NAMALWA (cell line): ENCODE measurements at regions not wholly inside any gene's neighbourhood (a gene's known extent, or its start where the extent isn't known, plus 50 kb on each side); places are given as distances from the start of the nearest gene placed in this dataset.
"Not testable (repeated sequence)": the region's sequence is repeated elsewhere in the genome, so short reads cannot be mapped to it uniquely, and the experiment has no call there.

Experiments
- DNase-seq: peaks from one replicate; pipeline ENCODE4 v3.0.0-alpha.2; 2015; ENCODE audit warnings: low spot score

DNA sequence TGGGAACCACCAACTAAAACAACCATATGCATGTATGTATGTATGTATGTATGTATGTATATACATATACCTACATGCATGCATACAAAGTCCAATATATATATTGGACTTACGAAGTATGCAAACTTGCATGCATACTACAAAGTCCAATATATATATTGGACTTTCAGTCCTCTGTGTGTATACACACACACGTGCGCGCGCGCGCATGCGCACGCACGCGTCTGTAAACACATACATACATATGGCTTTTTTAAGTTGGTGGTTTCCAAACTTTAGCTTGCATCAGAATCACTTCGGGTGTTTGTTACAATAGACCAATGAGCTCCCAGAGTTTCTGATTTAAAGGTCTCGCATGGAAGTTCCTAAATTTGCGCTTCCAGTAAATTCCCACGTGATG, 197.5 kb upstream of the C1orf87 start:
- no peak for DNase-seq

DNA sequence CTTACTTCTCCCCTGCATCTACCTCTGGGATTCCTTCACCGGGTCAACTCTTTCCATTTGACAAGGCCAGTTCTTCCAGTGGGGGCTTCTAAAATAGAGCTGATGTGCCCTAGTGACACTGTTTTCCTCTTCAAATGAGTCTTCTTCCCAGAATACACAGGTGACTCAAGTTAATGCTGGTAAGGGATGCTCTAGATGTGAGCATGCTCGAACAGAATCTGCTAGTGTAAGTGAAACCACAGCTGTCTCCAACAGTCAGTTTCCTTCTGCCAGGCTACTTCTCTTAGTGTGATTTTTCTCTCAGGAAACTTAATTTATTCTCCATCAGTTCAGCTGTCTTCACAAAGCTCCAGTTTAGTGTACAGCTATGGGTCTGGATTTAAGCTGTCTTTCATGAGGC, 194.9 kb upstream of the C1orf87 start:
- no peak for DNase-seq

DNA sequence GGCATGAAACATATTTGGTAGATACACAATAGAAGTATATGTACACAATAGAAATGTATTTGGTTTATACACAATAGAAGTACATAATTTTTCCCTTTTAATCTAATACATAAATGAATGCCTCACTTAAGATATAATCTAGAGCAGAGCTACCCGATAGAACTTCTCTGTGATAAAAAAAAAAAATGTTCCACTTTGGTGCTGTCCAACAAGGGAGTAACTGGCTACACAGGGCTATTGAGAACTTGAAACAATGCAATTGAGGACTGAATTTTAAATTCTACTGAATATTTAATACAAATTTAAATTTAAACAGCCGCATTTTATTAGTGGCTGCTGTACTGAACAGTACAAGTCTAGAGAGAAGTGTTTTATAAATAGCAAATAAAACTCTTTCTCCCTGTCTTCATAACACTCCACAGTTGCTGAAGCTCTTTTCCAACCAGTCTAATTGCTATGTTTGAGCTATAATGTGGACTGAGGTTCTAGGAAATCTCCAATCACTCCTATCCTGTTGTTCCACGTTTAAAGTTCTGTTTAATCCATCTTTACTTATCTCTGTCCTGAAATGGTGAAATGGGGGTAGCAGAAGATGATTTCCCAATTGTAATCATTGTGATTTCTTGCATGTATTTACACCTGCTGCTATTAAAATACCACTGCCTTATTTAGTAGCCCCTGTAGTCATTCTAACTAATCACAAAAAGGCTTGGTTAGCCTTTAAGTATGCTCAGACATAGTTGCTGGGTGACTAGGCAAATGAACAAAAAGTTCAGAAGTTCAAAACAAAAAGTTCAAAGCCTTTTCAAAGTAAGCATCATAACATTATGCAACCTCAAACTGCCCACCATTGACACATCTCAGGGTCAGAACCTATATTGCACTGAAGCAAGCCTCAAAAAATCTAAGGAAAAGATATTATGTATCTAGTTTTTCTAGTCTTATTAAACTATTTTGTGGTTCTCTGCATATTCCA, 192.3 kb upstream of the C1orf87 start:
- DNase-seq: no peak

DNA sequence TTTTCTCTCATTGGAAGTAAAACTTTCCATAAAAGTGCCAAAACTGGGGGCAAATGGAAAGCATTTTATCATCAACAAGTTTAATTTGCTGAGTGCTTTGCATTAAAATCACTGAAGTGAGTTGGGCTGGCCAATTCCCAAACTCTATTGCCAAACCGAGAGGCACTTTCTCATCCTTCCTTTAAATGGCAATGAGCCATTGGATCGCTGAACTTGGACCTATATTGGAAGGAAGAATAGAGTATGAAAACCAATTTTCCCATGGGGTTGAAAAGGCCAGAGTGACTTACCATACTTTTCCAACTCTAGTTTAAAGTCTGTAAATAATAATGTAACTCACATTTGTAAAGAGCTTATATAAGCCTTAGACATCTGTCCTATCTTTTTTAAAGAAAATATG, 189.1 kb upstream of the C1orf87 start:
- no peak for DNase-seq

DNA sequence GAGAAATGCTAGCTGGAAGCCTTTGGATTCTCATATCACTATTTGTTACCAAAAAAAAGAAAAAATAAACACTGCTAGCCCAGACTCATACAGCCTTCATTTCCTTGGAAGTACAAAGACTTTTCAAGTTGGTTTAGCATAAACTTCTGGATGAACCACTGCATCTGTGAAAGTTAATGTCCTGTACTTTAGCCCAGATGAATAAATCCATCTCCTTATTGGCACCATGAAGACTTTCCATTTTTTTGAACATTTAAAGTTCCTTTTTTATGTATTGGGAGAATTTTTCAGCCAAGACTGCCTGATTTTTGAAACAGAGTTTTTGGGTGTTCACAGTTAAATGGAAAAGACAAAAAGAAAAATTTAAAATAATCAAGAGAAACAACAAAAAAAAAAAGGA, 184.0 kb upstream of the C1orf87 start:
- DNase-seq: no peak

DNA sequence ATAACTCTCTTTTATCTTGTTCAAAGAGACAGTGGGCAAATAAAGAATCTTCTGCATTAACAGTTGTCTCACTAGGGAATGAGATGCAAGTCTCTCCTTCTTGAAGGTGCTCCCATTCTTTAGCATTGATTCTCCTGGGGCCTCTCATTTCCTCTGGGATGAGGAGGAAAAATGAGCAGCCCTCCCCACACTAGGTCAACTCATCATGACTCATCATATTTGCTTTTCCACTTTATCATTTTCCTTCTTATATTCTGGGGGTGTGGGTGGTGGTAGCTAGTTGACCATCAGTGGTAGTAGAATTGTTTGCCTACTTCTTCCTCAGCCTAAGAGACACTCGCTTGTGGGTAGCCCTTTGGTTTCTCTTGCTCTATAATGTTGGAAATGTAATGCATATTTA, 182.0 kb upstream of the C1orf87 start:
- no peak for DNase-seq

DNA sequence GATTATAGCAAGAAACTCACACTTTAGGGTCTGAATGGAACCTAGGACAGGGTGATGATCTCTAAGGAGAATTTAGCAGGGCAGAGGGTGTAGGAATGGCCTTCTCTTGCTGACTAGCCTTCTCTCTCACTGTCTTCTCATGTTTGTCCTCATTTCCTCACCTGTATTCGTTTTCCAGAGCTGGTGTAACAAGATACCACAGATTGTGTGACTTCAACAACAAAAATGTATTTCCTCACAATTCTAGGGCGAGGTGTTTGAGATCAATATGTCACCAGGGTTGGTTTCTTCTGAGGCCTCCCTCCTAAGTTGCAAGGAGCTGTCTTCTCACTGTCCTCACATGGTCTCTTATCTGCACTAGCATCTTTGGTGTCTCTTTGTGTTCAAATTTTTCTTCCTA, 177.9 kb upstream of the C1orf87 start:
- DNase-seq: no peak

DNA sequence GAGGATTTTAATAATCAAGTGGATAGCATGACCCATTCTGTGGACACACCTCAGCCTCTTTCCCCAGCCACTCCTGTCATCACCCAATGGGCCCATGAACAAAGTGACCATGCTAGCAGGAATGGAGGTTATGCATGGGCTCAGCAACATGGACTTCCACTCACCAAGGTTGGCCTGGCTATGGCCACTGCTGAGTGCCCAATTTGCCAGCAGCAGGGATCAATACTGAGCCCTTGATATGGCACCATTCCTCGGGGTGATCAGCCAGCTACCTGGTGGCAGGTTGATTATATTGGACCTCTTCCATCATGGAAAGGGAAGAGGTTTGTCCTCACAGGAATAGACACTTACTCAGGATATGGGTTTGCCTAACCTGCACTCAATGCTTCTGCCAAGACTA, 173.9 kb upstream of the C1orf87 start:
- not testable (repeated sequence) for DNase-seq

DNA sequence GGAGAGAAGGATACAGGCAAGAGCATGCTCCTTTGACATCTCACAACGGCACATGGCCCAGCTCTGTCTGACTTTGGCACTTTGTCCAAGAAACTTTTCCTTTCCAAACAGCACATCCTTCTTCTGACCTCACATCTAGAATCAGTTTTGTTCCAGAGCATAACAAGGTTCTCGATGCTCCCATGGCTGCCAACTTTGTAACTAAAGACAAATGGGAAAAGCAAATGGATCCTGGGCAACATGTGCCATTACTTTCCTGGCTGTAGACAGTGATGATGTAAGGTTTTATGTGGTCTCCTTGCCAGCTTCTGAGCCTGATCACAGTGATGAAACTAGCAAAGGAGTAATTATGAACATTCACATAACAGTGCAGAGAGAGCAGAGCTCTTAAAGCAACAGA, 171.8 kb upstream of the C1orf87 start:
- DNase-seq: no peak

DNA sequence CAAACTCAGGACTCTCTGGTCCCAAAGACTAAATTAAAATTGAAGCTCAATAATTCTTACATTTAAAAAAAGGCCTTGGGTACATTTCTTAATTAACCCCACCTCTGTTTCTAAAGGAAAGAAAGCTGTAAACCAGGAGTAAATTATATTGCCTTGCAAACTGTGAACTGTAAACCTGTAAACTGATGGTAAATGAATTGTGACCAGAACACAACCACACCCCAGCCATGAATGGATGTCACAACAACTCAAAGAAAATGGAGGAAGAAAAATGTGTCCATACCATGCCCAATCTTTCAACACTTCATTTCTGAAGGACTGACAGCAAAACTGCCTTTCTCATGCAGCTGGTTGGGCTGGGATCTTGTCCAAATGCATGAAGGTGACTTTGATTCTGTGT, 171.3 kb upstream of the C1orf87 start:
- DNase-seq: no peak

DNA sequence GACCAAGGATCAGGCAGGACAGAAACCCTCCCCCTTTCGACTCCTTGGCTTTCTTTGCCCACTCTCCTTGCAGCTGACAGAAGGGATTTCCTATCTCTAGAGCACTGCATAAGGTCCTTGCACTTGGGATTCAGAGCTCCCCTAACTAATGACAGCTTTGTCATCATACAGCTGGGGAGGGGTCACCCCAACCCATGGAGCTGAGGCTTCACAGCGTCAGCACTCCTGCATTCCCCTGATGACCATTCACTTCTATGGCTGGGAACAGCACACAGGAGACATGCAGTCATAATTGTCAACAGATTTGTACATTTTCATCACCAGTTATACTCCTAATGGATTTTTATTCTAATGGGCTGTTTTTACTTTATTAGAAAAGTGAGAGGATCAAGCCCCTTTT, 161.7 kb upstream of the C1orf87 start:
- DNase-seq: no peak

DNA sequence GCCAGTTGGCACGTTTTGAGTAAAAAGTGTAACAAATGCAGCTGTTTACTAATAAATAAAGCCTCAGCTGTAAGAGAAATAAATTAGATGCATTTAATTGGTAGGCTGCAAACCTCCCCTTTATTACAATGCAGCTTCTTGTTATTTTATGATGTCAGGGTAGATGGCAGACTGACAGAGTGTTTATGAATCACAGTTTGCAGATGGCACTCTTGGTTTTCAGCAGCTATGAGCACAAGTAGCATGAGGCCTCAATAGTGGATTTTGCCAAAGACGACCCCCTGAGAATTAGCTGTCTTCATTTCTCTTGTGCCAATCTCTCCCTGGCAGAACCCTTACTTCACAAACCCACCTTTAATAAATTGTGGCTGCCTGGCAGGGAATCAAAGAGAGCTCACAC, 161.2 kb upstream of the C1orf87 start:
- no peak for DNase-seq

DNA sequence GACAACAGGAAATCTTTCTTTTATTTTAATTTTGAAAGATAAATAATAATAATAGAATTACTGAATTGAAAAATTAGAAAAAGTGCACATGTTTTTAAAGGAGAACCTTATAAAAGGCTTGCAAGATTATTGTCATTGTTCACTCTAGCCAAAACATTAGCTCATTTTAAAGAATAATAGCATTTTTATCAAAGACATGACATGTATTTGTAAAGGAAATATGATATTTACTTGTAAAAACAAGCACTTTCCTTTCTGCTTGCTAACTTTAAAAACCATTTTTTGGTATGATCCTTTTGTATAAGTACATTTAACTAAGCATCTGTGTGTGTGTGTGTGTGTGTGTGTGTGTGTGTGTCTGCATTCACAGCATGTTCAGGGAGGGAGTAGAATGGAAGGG, 156.3 kb upstream of the C1orf87 start:
- no peak for DNase-seq

DNA sequence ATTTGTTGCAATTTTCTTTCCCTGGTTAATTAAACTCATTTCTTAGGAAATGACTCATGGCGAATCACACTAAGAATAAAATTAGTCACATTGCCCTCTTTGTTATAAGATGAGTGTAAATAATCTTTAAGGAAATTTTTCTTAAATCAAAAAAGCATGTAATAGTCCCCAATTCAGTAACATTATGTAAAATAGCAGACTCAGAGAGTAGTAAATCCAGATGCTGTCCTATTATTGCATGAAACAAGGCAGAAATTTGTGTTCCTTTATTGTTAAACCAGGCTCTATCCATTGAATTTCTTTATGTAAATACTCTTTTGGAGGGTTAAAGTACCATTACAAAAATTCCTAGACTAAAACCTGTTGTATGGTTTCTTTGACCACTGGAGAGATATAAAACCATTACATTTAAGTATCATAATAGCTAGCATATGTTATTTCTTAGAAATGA, 154.5 kb upstream of the C1orf87 start:
- no peak for DNase-seq

DNA sequence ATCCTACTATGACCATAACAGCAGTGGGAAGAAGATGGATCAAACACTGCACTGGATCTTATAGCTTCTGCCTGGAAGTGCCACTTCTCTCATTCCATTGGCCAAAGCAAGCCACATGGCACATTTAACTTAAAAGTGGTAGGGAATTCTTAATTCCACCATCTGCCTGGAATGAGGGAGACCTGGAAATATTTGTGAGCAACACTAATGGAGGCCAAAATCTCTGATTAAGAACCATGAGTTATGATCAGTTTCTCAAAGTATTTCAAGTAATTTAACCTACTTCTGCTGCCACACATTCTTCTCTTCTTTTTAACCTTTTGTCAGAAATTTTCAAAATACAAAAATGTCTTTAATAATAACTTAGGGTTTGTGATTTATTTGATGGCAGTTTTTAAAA, 154.0 kb upstream of the C1orf87 start:
- DNase-seq: no peak

DNA sequence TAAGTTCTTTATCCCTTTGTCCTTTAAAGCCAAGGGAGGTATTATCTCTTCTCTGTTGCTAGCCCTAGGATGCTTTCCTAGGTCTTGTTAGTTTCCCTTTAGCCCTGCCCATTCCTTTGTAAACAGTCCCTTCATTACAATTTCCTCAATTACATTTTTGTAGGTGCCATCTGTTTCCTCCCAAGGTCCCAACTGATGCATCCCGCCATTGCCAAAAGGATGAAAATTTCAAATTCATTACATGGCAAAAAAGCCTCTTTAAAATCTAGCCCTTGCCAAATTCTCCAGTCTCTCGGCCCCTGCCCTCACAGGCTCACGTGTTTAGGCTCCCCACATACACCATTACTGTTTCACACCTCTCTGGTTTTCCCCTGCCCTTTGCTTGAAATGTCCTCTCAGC, 151.9 kb upstream of the C1orf87 start:
- DNase-seq: no peak

DNA sequence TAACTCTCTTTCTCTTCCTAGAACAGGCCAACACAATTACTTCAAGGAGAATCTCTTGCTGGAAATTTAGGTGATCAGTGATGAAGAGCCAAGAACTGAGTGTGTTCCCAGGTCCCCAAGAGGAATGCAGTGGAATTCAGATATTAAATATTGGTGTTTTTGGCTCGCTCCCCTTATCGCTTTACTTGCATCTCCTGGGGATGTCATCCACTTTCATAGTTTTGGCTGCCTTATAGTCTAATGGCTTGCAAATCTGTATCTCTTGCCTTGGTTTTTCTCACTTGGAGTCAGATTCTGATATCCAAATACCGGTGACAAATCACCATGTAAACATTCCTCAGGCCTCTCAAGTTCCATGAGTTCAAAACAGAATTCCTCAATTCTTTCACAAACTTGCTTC, 151.0 kb upstream of the C1orf87 start:
- DNase-seq: no peak

DNA sequence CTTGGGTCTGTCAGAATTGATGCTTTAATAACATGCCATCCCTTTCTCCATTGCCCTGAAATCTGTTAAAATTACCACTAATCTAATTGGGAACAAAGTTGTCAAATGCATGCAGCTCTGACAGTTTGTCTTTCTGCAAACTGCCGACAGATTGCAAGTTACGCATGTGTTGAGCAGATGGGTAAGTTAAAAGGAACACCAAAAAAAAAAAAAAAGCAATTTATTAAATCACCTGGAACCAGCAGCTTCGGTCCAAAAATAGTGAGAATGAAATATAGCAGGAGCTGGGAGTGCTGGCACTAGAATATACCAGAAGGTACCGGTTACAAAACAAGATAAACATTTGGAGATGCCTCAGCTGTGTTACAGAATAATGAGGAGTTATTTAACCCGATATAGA, 149.6 kb upstream of the C1orf87 start:
- DNase-seq: no peak

DNA sequence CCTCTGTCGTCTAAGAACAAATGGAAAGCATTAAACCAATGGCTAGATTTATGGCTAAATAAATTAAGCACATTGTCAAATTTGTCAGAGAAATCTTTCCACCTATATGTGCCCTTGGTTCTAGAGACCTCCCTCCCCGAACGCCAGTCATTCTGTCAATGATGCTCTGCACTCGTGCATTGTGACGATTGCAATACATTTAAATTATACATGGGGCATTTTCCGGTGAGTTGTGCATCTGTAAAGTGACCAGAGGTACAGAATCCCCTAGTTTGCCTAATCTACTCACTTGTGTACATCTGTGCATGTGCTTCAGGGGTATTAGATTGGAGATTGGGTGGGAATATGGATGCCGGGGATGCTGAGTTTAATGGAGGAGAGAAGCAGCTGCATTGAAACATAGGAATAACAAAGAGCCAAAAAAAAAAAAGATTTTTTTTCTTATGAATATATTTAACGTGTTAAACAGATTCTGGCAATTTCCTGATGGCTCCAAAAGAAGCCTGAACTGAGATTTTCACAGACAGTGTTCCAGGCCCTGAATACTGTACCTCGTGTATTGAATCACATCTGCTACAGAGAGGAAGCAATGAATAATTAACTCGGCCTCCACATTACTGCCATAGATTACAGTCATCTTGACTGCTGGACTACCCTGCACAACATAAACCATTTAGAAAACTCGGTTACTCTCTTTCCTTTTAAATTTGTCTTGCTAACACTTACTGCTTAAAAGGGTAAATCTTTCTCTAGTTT, 149.0 kb upstream of the C1orf87 start:
- DNase-seq: no peak

DNA sequence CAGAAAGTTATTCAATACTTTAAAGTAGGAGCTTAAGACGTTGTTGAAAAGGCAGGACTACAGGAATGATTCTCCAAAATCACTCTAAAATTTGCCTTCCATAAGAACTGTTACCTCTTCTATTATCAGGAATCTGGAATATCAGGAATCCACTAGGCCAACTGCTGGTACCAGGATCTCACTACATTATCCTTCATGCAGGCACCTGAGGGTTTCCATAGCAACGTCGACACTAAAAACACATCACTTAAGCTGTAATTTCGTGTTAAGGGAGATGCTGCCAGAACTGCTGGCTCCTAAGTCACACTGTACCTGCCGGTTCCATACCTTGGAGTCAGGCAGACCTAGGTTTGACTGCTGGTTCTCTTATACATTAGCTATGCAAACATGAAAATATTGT, 139.7 kb upstream of the C1orf87 start:
- no peak for DNase-seq

DNA sequence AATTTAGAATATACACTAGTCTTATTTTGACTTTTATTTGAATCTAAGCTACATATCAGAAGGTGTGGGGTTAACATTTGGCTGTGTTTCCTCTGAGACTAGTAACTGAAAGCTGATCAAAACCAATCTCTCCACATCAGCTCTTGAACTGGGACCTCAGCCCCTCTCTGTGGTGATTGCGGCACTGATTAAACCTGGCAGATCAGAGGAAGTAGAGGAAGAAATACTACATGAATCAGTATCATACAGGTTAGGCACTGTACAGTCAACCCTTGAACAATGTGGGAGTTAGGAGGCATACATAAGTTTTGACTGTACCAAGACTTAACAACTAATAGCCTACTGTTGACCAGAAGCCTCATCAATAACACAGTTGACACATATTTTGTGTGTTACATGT, 122.5 kb upstream of the C1orf87 start:
- DNase-seq: no peak

DNA sequence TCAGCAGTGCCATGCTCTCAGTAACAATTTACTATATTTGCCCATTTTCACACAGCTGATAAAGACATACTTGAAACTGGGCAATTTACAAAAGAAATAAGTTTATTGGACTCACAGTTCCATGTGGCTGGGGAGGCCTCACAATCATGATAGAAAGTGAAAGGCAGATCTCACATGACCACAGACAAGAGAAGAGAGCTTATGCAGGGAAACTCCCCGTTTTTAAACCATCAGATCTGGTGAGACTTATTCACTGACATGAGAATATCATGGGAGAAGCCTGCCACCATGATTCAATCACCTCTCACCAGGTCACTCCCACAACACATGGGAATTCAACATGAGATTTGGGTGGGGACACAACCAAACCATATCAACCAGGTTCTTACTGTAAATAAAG, 112.1 kb upstream of the C1orf87 start:
- no peak for DNase-seq

DNA sequence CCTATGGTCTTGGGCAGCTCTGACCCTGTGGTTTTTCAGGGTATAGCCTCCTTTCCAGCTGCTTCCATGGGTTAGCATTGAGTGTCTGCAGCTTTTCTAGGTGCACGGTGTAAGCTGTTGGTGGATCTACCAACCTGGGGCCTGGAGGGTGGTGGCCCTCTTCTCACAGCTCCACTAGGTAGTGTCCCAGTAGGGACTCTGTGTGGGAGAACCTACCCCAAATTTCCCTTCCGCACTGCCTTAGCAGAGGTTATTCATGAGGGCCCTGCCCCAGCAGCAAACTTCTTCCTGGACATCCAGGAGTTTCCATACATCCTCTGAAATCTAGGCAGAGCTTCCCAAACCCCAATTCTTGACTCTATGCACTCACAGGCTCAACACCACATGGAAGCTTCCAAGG, 111.0 kb upstream of the C1orf87 start:
- no peak for DNase-seq
